HepG2 (cell line): ENCODE measurements at regions not wholly inside any gene's neighbourhood (a gene's known extent, or its start where the extent isn't known, plus 50 kb on each side); places are given as distances from the start of the nearest gene placed in this dataset.

ENCODE experiments used
- ATAC-seq: fragments of 200-7000 bp; cut with Tn5 transposase; 3 replicates; pipeline ENCODE4 v1.9.1; 2020; ENCODE audit warnings: mild to moderate bottlenecking, moderate library complexity
- BruUV-seq: library from RNA; stranded (reverse); fragments of 400-500 nt; replicated peaks from 2 replicates; lab custom pipeline; 2021; lab: Mats Ljungman, UMichigan
- CTCF ChIA-PET: fragments of 300-600 bp; formaldehyde crosslinking; extraction: SDS; loops from one replicate; lab custom pipeline; 2021; ENCODE audit warnings: low total read pairs, inconsistent platforms, low intra/inter-chr PET ratio; lab: Yijun Ruan, JAX
- POLR2A ChIA-PET: fragments of 350-600 bp; sonication (Branson Sonifier 250); formaldehyde crosslinking; loops from one replicate; lab custom pipeline; 2020; ENCODE audit warnings: antibody characterized with exemption, inconsistent platforms; lab: Yijun Ruan, JAX
- DNase-seq: peaks from one replicate; pipeline ENCODE4 v3.0.0-alpha.2; 2015; ENCODE audit warnings: low spot score
- FAIRE-seq: peaks from 3 replicates; lab custom pipeline; 2011; peaks lifted over from hg19 to GRCh38; lab: Jason Lieb, UNC
- H2AFZ ChIP-seq: one replicate; pipeline ENCODE4 v1.6.1; 2011; ENCODE audit warnings: low read length, inconsistent platforms
- H3K27ac ChIP-seq: fragments of 300-600 bp; 3 replicates; pipeline ENCODE4 v1.8.0; 2011; ENCODE audit warnings: mixed run types, mild to moderate bottlenecking, mixed read lengths, low read length, inconsistent platforms; ENCODE audit not compliant: insufficient read depth; ENCODE audit errors: extremely low read length
- H3K27me3 ChIP-seq, 2 experiments: fragments of 200-600 bp in 1 of 2; 2 replicates in 1 of 2; 3 replicates in 1 of 2; pipeline versions ENCODE4 v1.6.0 to v1.8.0; 2011; ENCODE audit warnings: low read length in 2 of 2, mild to moderate bottlenecking in 2 of 2, moderate library complexity in 2 of 2, inconsistent platforms in 1 of 2; ENCODE audit not compliant: insufficient read depth in 2 of 2, control insufficient read depth in 1 of 2
- H3K36me3 ChIP-seq, 2 experiments: fragments of 200-600 bp in 1 of 2; replicated peaks in 1 of 2; 2 replicates in 1 of 2; 3 replicates in 1 of 2; pipeline versions ENCODE4 v1.5.1 to v1.8.0; 2011; ENCODE audit warnings: low read length in 2 of 2, inconsistent platforms in 1 of 2; ENCODE audit not compliant: insufficient read depth in 2 of 2, control insufficient read depth in 1 of 2
- H3K4me1 ChIP-seq: 2 replicates; pipeline ENCODE4 v1.5.1; 2012; ENCODE audit warnings: low read length, inconsistent platforms; ENCODE audit not compliant: insufficient read depth
- H3K4me2 ChIP-seq: 2 replicates; pipeline ENCODE4 v1.6.0; 2011; ENCODE audit warnings: low read depth, low read length, inconsistent platforms
- H3K4me3 ChIP-seq, 3 experiments: fragments of 200-600 bp in 1 of 3; sonication (generic), shearing (Covaris generic) in 1 of 3; replicated peaks in 1 of 3; 2 replicates each; pipeline ENCODE4 v1.5.1; 2011 to 2016; ENCODE audit warnings: low read length in 3 of 3, inconsistent platforms in 2 of 3, low read depth in 2 of 3, mild to moderate bottlenecking in 2 of 3, control low read depth in 1 of 3, mixed read lengths in 1 of 3; ENCODE audit not compliant: insufficient read depth in 1 of 3
- H3K79me2 ChIP-seq: one replicate; pipeline ENCODE4 v1.6.1; 2011; ENCODE audit warnings: low read length, inconsistent platforms; ENCODE audit not compliant: insufficient read depth
- H3K9ac ChIP-seq: 2 replicates; pipeline ENCODE4 v1.6.0; 2011; ENCODE audit warnings: mild to moderate bottlenecking, low read depth, low read length, inconsistent platforms; ENCODE audit not compliant: insufficient read depth
- H3K9me3 ChIP-seq: 2 replicates; pipeline ENCODE4 v1.5.1; 2012; ENCODE audit warnings: mild to moderate bottlenecking, low read length
- H4K20me1 ChIP-seq: 2 replicates; pipeline ENCODE4 v1.6.0; 2011; ENCODE audit warnings: inconsistent platforms, mild to moderate bottlenecking, low read length, moderate library complexity; ENCODE audit not compliant: insufficient read depth
- ATF5 ChIP-seq: sonication (generic); formaldehyde crosslinking; IDR thresholded peaks from 2 replicates; pipeline ENCODE4 v1.4.0; 2020; ENCODE audit warnings: mild to moderate bottlenecking, low read depth, missing genetic modification reagents
- CREB3 ChIP-seq: sonication (generic); formaldehyde crosslinking; IDR thresholded peaks from 2 replicates; pipeline ENCODE4 v1.5.0; 2020; ENCODE audit warnings: missing genetic modification reagents
- FOXK2 ChIP-seq: fragments of 450-650 bp; IDR thresholded peaks from 2 replicates; pipeline ENCODE4 v1.6.1; 2016
- KAT2B ChIP-seq: fragments of 150-350 bp; IDR thresholded peaks from 2 replicates; pipeline ENCODE4 v1.6.1; 2014; ENCODE audit warnings: low read depth, low read length, borderline replicate concordance
- PREB ChIP-seq: sonication (generic); formaldehyde crosslinking; IDR thresholded peaks from 2 replicates; pipeline ENCODE4 v1.4.0; 2020; ENCODE audit warnings: missing genetic modification reagents
- TOPORS ChIP-seq: sonication (generic); formaldehyde crosslinking; IDR thresholded peaks from 2 replicates; pipeline ENCODE4 v1.8.0; 2023; ENCODE audit warnings: mild to moderate bottlenecking, missing genetic modification reagents
- ZBTB43 ChIP-seq: sonication (generic); formaldehyde crosslinking; conservative IDR thresholded peaks from 2 replicates; pipeline ENCODE4 v1.4.0; 2020; ENCODE audit warnings: missing genetic modification reagents
- ZFY ChIP-seq: sonication (generic); formaldehyde crosslinking; IDR thresholded peaks from 2 replicates; pipeline ENCODE4 v1.4.0; 2020; ENCODE audit warnings: missing genetic modification reagents
- ZNF354B ChIP-seq: sonication (generic); formaldehyde crosslinking; IDR thresholded peaks from 2 replicates; pipeline ENCODE4 v1.8.0; 2022; ENCODE audit warnings: mild to moderate bottlenecking, missing genetic modification reagents
- ZNF460 ChIP-seq: sonication (generic); formaldehyde crosslinking; IDR thresholded peaks from 2 replicates; pipeline ENCODE4 v1.5.1; 2020; ENCODE audit warnings: missing genetic modification reagents, mild to moderate bottlenecking, borderline replicate concordance
- ZNF605 ChIP-seq: sonication (generic); formaldehyde crosslinking; IDR thresholded peaks from 2 replicates; pipeline ENCODE4 v1.8.0; 2022; ENCODE audit warnings: mild to moderate bottlenecking, missing genetic modification reagents
- ZNF883 ChIP-seq: sonication (generic); formaldehyde crosslinking; IDR thresholded peaks from 2 replicates; pipeline ENCODE4 v1.5.1; 2020; ENCODE audit warnings: mild to moderate bottlenecking, missing genetic modification reagents; ENCODE audit errors: not compliant biosample characterization
- WGBS: methylation state at CpG from one replicate; pipeline ENCODE4 v1.1.6; 2017; ENCODE audit warnings: low lambda C conversion rate; 5-methylcytosine and 5-hydroxymethylcytosine counted together
- in situ Hi-C: cut with HindIII; loops from 2 replicates; pipeline ENCODE4 v1.10.0; 2017; ENCODE audit warnings: low pct_unique_long_range_greater_than_20kb; ENCODE audit not compliant: extremely low pct_ligation_motif_present
- intact Hi-C: fragments of 100-400 bp; cut with micrococcal nuclease; formaldehyde crosslinking; loops from one replicate; pipeline ENCODE4 v1.10.0; 2022; ENCODE audit not compliant: unreplicated experiment

GRCh38 chr12:90631591-90632212, 323.3 kb downstream of the CCER1 start:
- in situ Hi-C loops, result no loop called here
- ATAC-seq (no peak), DNase-seq (no peak), FAIRE-seq (no peak)
- Histone ChIP-seq H3K27ac (no peak overlapping the region), H3K4me2 (no peak overlapping the region), H3K36me3 (no peaks in the 10 kb centered on the region), H4K20me1 (no peaks in the 10 kb centered on the region), H2AFZ (no peak overlapping the region)
- ChIA-PET POLR2A (no interaction called here), CTCF (no interaction called here)
- TF ChIP-seq ATF5 (CRISPR knock-in tag), result no peak
- TF ChIP-seq, all 625 proteins: peak for 0
- intact Hi-C loops, result no loop called here
- whole genome bisulfite sequencing, result 0% methylated on average over 1 of the region's 1 CpG
- Histone ChIP-seq H3K4me1 (no peaks in the 10 kb centered on the region), H3K79me2 (no peaks in the 10 kb centered on the region), H3K4me3 (no peak overlapping the region), H3K9ac (no peak overlapping the region), H3K27me3 (no peaks in the 10 kb centered on the region), H3K9me3 (peaks cover 46% of the 10 kb centered on the region)
- BruUV-seq, result no TSS peak

GRCh38 chr12:90630006-90630405, 325.0 kb downstream of the CCER1 start:
- ATAC-seq (no peak), DNase-seq (no peak), FAIRE-seq (no peak)
- BruUV-seq, result no TSS peak
- Histone ChIP-seq H3K9me3 (peaks cover 47% of the 10 kb centered on the region), H3K9ac (no peak overlapping the region), H2AFZ (no peak overlapping the region), H4K20me1 (no peaks in the 10 kb centered on the region), H3K4me1 (no peaks in the 10 kb centered on the region), H3K27me3 (no peaks in the 10 kb centered on the region), H3K36me3 (no peaks in the 10 kb centered on the region), H3K4me3 (no peak overlapping the region), H3K4me2 (no peak overlapping the region), H3K79me2 (no peaks in the 10 kb centered on the region), H3K27ac (no peak overlapping the region)
- intact Hi-C loops (no loop called here), in situ Hi-C loops (no loop called here)
- ChIA-PET POLR2A (no interaction called here), CTCF (no interaction called here)
- no peak for TF ChIP-seq FOXK2
- TF ChIP-seq PREB, result no peak
- TF ChIP-seq ZBTB43 (CRISPR knock-in tag), result no peak
- TF ChIP-seq ZNF605, result no peak
- no peak for TF ChIP-seq CREB3 (CRISPR knock-in tag)
- no peak for TF ChIP-seq KAT2B
- TF ChIP-seq ZNF883 (CRISPR knock-in tag), result no peak
- no peak for TF ChIP-seq TOPORS (CRISPR knock-in tag)
- no peak for TF ChIP-seq ZFY
- no peak for TF ChIP-seq ZNF460 (CRISPR knock-in tag)
- TF ChIP-seq ZNF354B, result no peak
